Activated CD8-positive, alpha-beta memory T cell treated with anti-CD3 and anti-CD28 coated beads, Interleukin-2, amount 10 ng/mL, durations not matched to agents 7 days and 5 days (primary cell): ENCODE measurements at regions not wholly inside any gene's neighbourhood (a gene's known extent, or its start where the extent isn't known, plus 50 kb on each side); places are given as distances from the start of the nearest gene placed in this dataset.
"Not testable (repeated sequence)": the region's sequence is repeated elsewhere in the genome, so short reads cannot be mapped to it uniquely, and the experiment has no call there.

ENCODE experiments used
- ATAC-seq: fragments of 150-1000 bp; cut with Tn5 transposase; one replicate; pipeline ENCODE4 v1.10.0; 2021; ENCODE audit warnings: moderate library complexity
- CTCF ChIA-PET: fragments of 350-600 bp; sonication (Branson Sonifier 250); formaldehyde crosslinking; loops from one replicate; lab custom pipeline; 2021; ENCODE audit warnings: antibody characterized with exemption; lab: Charles Lee
- DNase-seq: peaks from one replicate; pipeline ENCODE4 v3.0.0-alpha.2; 2020
- H3K27ac Mint-ChIP-seq: one replicate; pipeline ENCODE4 v1.8.0; 2021; ENCODE audit warnings: mild to moderate bottlenecking, mixed read lengths
- H3K27me3 Mint-ChIP-seq: one replicate; pipeline ENCODE4 v1.8.0; 2021; ENCODE audit warnings: mixed read lengths
- H3K36me3 Mint-ChIP-seq: one replicate; pipeline ENCODE4 v1.8.0; 2021; ENCODE audit warnings: mild to moderate bottlenecking, mixed read lengths
- H3K4me1 Mint-ChIP-seq: one replicate; pipeline ENCODE4 v1.8.0; 2021; ENCODE audit warnings: mixed read lengths
- H3K4me3 Mint-ChIP-seq: one replicate; pipeline ENCODE4 v1.8.0; 2021; ENCODE audit warnings: mild to moderate bottlenecking, moderate library complexity, mixed read lengths
- H3K9me3 Mint-ChIP-seq: one replicate; pipeline ENCODE4 v1.8.0; 2022; ENCODE audit warnings: low read depth, mixed read lengths

DNA sequence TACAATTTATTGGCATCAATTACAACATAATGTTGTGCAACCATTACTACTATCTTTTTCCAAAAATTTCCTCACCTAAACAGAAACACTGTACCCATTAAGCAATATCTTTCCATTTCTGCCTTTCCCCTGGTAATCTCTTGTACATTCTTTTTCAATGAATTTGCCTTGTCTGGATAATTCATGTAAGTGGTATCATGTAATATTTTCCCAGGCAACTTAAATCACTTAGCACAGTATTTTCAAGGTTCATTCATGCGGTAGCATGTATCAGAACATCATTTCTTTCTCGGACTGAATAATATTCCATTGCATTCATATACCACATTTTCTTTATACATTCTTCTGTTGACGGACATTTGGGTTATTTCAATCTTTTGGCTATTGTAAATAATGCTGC, 139.0 kb downstream of the GOLGA6L6 start:
- H3K27ac Mint-ChIP-seq, ATAC-seq, H3K9me3 Mint-ChIP-seq, CTCF ChIA-PET, H3K4me1 Mint-ChIP-seq, DNase-seq, H3K36me3 Mint-ChIP-seq, H3K27me3 Mint-ChIP-seq, H3K4me3 Mint-ChIP-seq: not testable (repeated sequence)

DNA sequence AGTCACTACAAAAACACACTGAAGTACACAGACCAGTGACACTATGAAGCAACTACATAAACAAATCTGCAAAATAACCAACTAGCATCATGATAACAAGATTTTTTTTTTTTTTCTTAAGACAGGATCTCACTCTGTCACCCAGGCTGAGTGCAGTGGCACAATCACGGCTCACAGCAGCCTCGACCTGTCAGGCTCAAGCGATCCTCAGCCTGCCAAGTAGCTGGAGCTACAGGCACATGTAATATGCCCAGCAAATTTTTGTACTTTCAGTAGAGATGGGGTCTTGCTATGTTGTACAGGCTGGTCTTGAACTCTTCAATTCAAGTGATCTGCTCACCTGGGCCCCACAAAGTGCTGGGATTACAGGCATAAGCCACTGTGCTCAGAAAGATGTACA, 140.5 kb downstream of the GOLGA6L6 start:
- H3K9me3 Mint-ChIP-seq, H3K4me1 Mint-ChIP-seq, H3K27me3 Mint-ChIP-seq, H3K36me3 Mint-ChIP-seq, ATAC-seq, H3K4me3 Mint-ChIP-seq, H3K27ac Mint-ChIP-seq, DNase-seq: not testable (repeated sequence)
- CTCF ChIA-PET, result interaction anchor here (0.9 kb wide), 1 partner anchor 1862 kb away, joined by 3 read pairs; no protein-coding TSS in a partner anchor

DNA sequence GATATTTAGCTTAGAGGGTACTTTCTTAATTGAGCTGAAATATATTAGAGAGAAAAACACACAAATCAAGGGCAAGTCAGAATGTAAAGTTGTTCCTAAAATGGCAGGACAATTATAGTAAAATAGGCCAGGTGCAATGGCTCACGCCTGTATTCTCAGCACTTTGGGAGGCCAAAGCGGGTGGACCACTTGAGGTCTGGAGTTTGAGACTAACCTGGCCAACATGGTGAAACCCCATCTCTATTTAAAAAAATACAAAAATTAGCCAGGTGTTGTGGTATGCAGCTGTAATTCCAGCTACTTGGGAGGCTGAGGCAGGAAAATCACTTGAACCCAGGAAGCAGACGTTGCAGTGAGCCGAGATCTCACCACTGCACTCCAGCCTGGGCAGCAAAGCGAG, 142.9 kb downstream of the GOLGA6L6 start:
- H3K36me3 Mint-ChIP-seq, ATAC-seq, CTCF ChIA-PET, H3K4me3 Mint-ChIP-seq, H3K27ac Mint-ChIP-seq, H3K9me3 Mint-ChIP-seq, H3K4me1 Mint-ChIP-seq, H3K27me3 Mint-ChIP-seq, DNase-seq: not testable (repeated sequence)

DNA sequence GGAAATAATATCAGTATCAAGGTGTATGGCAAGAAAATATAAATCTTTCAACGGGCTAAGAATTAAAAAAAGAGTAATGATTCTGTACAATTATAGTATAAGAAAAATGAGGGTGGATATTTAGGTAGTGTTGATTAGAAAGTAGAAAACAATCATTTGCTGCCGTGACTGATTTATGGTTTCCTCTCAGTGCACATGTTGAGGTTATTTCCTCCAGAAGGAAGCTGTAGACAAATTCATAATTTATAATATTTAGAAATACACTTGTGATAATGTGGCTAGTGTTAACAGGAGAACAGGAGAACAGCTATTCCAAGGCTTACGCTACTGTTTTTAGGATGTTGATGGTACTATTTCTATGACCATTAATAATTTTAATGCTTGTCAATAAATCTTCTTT, 153.4 kb downstream of the GOLGA6L6 start:
- H3K36me3 Mint-ChIP-seq, H3K9me3 Mint-ChIP-seq, H3K4me3 Mint-ChIP-seq, CTCF ChIA-PET, ATAC-seq, H3K4me1 Mint-ChIP-seq, DNase-seq, H3K27me3 Mint-ChIP-seq, H3K27ac Mint-ChIP-seq: not testable (repeated sequence)

DNA sequence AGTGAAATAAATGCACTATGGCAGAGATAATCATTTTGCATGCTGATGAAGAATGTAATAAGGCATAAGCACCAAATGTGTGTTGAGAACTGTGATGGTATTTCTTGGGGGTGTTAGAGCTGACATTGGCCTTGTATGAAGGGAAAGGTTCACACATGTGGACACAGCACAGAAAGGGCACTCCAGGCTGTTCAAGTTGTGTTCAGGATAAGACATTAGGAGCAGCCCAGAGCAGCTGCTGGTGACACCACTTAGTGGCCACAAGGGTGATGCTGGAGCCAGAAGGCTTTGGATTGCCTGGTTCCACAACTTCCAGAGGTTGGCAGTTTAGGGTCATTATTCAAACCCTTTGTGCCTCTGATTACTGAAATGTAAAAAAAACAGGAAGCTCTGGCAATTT, 155.4 kb downstream of the GOLGA6L6 start:
- H3K4me1 Mint-ChIP-seq, result no peaks in the 10 kb centered on the region
- H3K27ac Mint-ChIP-seq, result no peak overlapping the region
- ATAC-seq (no peak), DNase-seq (no peak)
- H3K9me3 Mint-ChIP-seq, result no peaks in the 10 kb centered on the region
- no peak overlapping the region for H3K4me3 Mint-ChIP-seq
- CTCF ChIA-PET, result no interaction called here
- no peaks in the 10 kb centered on the region for H3K27me3 Mint-ChIP-seq
- no peaks in the 10 kb centered on the region for H3K36me3 Mint-ChIP-seq

DNA sequence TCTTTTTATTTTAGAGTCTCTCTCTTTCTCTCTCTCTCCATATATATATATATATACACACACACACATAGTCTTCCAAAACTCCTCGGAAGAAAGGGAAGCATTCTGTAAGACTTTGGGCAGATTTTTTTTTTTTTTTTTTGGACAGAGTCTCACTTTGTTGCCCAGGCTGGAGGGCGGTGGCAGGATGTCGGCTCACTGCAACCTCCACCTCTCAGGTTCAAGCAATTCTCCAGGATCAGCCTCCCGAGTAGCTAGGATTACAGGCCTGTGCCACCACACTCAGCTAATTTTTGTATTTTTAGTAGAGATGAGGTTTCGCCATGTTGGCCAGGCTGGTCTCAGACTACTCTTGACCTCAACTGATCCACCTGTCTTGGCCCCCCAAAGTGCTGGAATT, 161.4 kb downstream of the GOLGA6L6 start:
- H3K36me3 Mint-ChIP-seq, CTCF ChIA-PET, H3K27ac Mint-ChIP-seq, DNase-seq, ATAC-seq, H3K4me1 Mint-ChIP-seq, H3K9me3 Mint-ChIP-seq, H3K4me3 Mint-ChIP-seq, H3K27me3 Mint-ChIP-seq: not testable (repeated sequence)

DNA sequence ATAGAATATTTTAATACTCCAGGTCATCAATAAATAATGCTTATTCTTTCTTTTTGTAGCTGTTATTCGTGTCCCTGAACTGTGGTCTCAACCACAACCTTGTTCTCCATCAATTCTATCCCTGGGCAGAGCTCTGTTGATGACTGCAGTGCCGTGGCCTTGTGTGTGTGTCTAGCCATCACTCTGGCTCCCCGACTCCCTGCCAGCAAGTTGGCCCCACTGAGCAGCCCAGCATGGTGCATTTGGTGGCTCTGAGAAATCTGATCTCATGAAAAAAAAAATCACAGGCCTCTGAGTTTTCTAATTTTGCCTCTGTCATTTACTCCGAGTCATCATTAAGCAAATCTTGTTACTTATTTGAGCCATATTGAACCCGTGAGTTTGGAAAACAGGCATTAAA, 164.7 kb downstream of the GOLGA6L6 start:
- Mint-ChIP-seq H3K9me3 (no peaks in the 10 kb centered on the region), H3K27ac (no peak overlapping the region), H3K4me1 (no peaks in the 10 kb centered on the region), H3K36me3 (no peaks in the 10 kb centered on the region), H3K4me3 (no peak overlapping the region), H3K27me3 (no peaks in the 10 kb centered on the region)
- DNase-seq (no peak), ATAC-seq (no peak)
- CTCF ChIA-PET, result no interaction called here

DNA sequence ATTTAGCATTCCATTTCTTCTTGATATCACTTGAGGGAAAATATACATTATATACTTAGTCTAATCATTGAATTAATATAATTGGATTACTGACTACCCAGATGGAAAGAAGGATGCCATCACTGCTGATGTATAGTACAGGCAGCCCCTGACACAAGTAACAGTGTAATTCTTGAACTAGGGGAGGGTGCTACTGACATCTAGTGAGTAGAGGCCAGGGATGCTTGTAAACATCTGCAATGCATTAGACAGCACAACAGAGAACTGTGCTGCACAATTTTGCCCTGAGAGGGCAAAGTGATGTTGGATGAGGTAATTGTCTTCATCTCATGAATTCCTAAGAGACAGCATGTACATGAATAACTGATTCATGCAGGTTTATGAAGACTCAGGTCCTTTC, 169.2 kb downstream of the GOLGA6L6 start:
- H3K27ac Mint-ChIP-seq, ATAC-seq, H3K27me3 Mint-ChIP-seq, DNase-seq, H3K36me3 Mint-ChIP-seq, CTCF ChIA-PET, H3K9me3 Mint-ChIP-seq, H3K4me3 Mint-ChIP-seq, H3K4me1 Mint-ChIP-seq: not testable (repeated sequence)

DNA sequence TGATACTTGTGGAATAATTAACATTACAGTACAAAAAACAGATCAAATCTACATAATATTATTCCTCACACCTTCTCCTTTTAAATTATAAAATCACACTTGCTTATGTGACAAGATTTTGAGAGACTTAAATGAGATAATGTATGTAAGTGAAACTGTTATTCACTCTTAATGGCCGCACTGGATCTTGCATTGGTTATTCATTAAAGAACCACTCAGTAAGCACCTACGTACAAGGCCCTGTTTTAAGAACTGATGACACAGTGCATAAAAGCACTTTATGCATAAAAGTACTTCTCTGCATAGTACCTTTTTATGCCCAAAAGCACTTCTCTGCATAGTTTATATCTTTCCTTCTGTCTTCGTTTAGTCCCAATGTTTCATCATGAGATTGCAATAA, 172.1 kb downstream of the GOLGA6L6 start:
- no peaks in the 10 kb centered on the region for H3K27me3 Mint-ChIP-seq
- H3K9me3 Mint-ChIP-seq, result no peaks in the 10 kb centered on the region
- no peak for ATAC-seq
- CTCF ChIA-PET, result no interaction called here
- H3K27ac Mint-ChIP-seq, result no peak overlapping the region
- no peak for DNase-seq
- H3K4me3 Mint-ChIP-seq, result no peak overlapping the region
- H3K36me3 Mint-ChIP-seq, result no peaks in the 10 kb centered on the region
- no peaks in the 10 kb centered on the region for H3K4me1 Mint-ChIP-seq

DNA sequence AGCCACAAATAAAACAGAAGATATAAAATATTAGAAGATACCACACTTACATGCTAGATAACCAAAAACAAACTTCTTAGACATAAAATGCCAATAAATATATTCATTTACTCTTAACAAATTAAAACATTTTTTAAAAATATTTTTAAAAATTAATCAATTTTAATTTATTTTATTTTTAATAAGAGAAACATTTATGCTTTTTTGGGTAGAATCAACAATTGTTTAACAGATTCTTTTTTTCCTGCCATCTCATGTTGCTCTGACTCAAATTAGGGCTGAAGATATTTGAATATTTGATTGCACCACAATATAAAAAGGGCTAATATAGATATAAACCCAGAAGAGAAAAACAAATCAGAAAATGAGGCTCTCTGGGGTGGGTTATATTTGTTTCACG, 172.6 kb downstream of the GOLGA6L6 start:
- H3K36me3 Mint-ChIP-seq, result no peaks in the 10 kb centered on the region

DNA sequence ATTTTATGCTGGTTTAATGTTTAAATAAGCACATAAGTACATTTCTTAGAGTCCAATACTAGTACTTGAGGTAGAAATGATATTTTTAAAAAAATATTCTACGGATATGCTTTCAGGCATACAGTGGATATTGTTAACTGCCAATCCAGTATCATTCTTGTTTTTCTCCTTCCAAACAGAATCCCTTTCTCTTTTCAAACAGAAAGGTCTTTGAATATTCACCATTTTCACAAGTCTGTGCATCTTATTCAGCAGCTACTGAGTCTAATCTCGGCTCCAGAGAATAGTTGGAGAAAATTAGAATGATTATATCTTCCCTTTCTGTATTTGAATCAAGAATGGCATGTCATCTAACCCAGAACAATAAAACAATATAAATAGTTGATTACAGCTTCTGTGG, 174.5 kb downstream of the GOLGA6L6 start:
- H3K4me1 Mint-ChIP-seq, result no peaks in the 10 kb centered on the region
- no peaks in the 10 kb centered on the region for H3K9me3 Mint-ChIP-seq

More for the DNA sequence above, 172.6 kb downstream of the GOLGA6L6 start:
- H3K4me1 Mint-ChIP-seq, result no peaks in the 10 kb centered on the region
- no peak for DNase-seq
- H3K27me3 Mint-ChIP-seq, result no peaks in the 10 kb centered on the region
- CTCF ChIA-PET, result no interaction called here
- H3K27ac Mint-ChIP-seq, result no peak overlapping the region
- no peak overlapping the region for H3K4me3 Mint-ChIP-seq
- no peak for ATAC-seq
- H3K9me3 Mint-ChIP-seq, result no peaks in the 10 kb centered on the region

DNA sequence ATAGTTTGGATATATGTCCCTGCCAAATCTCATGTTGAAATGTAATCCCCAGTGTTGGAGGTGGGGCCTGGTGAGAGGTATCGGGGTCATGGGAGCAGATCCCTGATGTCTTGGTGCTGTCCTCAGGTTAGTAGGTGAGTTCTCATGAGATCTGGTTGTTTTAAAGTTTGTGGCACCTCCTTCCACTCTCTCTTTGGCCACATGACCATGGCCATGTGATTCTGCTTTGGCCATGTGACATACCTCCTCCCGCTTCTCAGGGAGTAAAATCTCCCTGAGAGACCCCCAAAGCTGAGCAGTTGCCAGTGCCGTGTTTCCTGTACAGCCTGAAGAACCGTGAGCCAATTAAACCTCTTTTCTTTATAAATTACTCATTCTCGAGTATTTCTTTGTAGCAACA, 178.0 kb downstream of the GOLGA6L6 start:
- H3K27me3 Mint-ChIP-seq, H3K36me3 Mint-ChIP-seq, H3K4me3 Mint-ChIP-seq, H3K4me1 Mint-ChIP-seq, ATAC-seq, H3K9me3 Mint-ChIP-seq, DNase-seq, H3K27ac Mint-ChIP-seq: not testable (repeated sequence)
- CTCF ChIA-PET, result interaction anchor here (0.8 to 4.9 kb wide), 3 partner anchors 9 to 1861 kb away, joined by 3 to 27 read pairs (median 3); no protein-coding TSS in a partner anchor

More for the DNA sequence above, 174.5 kb downstream of the GOLGA6L6 start:
- no peak overlapping the region for H3K27ac Mint-ChIP-seq
- DNase-seq (no peak), ATAC-seq (no peak)
- no peaks in the 10 kb centered on the region for H3K36me3 Mint-ChIP-seq
- no peaks in the 10 kb centered on the region for H3K27me3 Mint-ChIP-seq
- no peak overlapping the region for H3K4me3 Mint-ChIP-seq
- CTCF ChIA-PET, result no interaction called here

DNA sequence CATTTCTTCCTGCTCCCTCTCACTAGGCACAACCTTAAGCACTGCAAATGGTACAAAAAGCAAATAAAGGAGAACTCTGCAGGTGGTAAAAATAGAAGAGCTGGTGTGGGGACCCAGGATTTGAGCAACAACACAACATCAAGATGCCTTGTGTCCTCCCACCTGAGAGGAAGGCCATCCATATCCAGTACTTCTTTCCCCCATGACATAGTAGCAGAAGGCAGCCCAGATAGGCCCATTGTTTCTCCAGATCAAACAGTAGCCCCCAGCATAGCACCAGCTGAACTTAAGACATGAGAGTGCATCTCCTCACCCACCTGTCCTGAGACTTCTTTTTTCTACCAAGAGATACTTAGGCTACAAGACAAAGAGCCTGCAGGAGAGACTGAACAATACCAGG, 180.5 kb downstream of the GOLGA6L6 start:
- DNase-seq, result no peak
- CTCF ChIA-PET, result interaction anchor here (4.9 kb wide), 1 partner anchor 1864 kb away, joined by 27 read pairs; no protein-coding TSS in a partner anchor
- Mint-ChIP-seq H3K9me3 (no peaks in the 10 kb centered on the region), H3K4me3 (no peak overlapping the region), H3K27me3 (no peaks in the 10 kb centered on the region), H3K36me3 (no peaks in the 10 kb centered on the region), H3K27ac (no peak overlapping the region), H3K4me1 (peaks cover 2% of the 10 kb centered on the region)
- no peak for ATAC-seq

DNA sequence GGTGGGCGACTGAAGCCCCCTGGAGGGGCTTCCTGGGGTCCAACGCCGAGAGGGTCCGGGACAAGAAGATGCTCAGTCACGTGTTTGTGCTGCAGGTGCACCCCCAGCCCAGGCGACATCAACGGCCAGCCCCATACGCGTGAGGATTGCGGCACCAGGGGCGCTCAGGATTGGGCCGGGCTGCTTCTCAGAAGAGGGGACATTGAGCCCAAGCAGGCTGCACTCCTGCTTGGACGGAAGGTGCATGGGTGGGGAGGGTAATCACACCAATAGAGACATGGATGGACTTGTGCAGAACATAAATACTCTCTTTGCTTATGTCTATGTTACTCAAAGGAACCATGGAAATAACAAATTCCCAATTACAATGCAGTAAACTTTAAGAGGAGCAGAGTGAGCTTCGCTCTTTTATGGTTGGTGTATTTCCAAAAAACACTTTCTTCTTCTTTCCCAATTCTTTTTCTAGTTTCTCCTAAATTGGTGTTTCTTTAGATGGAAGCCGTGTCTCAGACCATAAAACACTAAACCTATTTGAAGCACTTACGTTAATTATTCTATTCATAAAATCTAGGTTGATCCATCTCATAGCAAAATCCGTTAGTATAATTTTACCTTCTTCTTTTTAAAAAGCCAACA, 182.7 kb downstream of the GOLGA6L6 start:
- Mint-ChIP-seq H3K4me3 (no peak overlapping the region), H3K4me1 (peaks cover 2% of the 10 kb centered on the region), H3K9me3 (no peaks in the 10 kb centered on the region), H3K36me3 (no peaks in the 10 kb centered on the region), H3K27me3 (peaks cover 4% of the 10 kb centered on the region), H3K27ac (no peak overlapping the region)
- ATAC-seq, result no peak
- DNase-seq, result no peak
- CTCF ChIA-PET, result interaction anchor here (0.6 to 6.0 kb wide), 2 partner anchors 11 to 1866 kb away, joined by 3 to 147 read pairs; no protein-coding TSS in a partner anchor
